ENCODE measurements at regions not wholly inside any gene's neighbourhood (a gene's known extent, or its start where the extent isn't known, plus 50 kb on each side); places are given as distances from the start of the nearest gene placed in this dataset.

- TF ChIP-seq, protein P1, sequence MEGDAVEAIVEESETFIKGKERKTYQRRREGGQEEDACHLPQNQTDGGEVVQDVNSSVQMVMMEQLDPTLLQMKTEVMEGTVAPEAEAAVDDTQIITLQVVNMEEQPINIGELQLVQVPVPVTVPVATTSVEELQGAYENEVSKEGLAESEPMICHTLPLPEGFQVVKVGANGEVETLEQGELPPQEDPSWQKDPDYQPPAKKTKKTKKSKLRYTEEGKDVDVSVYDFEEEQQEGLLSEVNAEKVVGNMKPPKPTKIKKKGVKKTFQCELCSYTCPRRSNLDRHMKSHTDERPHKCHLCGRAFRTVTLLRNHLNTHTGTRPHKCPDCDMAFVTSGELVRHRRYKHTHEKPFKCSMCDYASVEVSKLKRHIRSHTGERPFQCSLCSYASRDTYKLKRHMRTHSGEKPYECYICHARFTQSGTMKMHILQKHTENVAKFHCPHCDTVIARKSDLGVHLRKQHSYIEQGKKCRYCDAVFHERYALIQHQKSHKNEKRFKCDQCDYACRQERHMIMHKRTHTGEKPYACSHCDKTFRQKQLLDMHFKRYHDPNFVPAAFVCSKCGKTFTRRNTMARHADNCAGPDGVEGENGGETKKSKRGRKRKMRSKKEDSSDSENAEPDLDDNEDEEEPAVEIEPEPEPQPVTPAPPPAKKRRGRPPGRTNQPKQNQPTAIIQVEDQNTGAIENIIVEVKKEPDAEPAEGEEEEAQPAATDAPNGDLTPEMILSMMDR (conservative IDR thresholded peaks at IDR 0.05; ENCODE audit: low read length), result no peak
- TF ChIP-seq EZH2phosphoT487 (IDR thresholded peaks at IDR 0.05; ENCODE audit: borderline replicate concordance, low read depth, low read length), result no peak
These were observed 98.6 kb downstream of the ARF6 start for GRCh38 chr14:49991491-49991890.
